Activated CD8-positive, alpha-beta memory T cell treated with anti-CD3 and anti-CD28 coated beads for 36 hours (primary cell): ENCODE measurements at regions not wholly inside any gene's neighbourhood (a gene's known extent, or its start where the extent isn't known, plus 50 kb on each side); places are given as distances from the start of the nearest gene placed in this dataset.
"Not testable (repeated sequence)": the region's sequence is repeated elsewhere in the genome, so short reads cannot be mapped to it uniquely, and the experiment has no call there.

Experiments used
- CTCF ChIA-PET: fragments of 350-600 bp; sonication (Branson Sonifier 250); formaldehyde crosslinking; loops from one replicate; lab custom pipeline; 2021; ENCODE audit warnings: antibody characterized with exemption; lab: Charles Lee
- POLR2A ChIA-PET: fragments of 350-600 bp; sonication (Branson Sonifier 250); formaldehyde crosslinking; loops from one replicate; lab custom pipeline; 2021; ENCODE audit warnings: antibody characterized with exemption; lab: Charles Lee

- POLR2A ChIA-PET: no interaction called here
- CTCF ChIA-PET: no interaction called here
Measured at GRCh38 chr14:88064841-88065240, 59.9 kb downstream of the GPR65 start.

DNA sequence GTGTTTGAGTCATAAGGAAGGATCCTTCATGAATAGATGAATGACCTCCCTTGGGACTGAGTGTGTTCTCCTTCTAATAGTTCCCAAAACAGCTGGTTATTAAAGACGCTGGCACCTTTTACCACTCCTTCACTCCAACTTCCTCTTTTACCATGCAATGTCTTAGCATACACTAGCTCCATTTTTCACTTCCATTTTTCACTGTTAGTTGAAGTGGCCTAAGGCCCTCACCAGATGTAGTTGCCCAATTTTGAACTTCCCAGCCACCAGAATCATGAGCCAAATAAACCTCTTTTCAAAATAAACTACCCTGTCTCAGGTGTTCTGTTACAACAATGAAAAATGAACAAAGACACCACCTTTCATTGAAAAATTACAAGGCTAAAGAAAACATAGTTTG is 64.7 kb downstream of the GPR65 start:
- ChIA-PET CTCF (no interaction called here), POLR2A (no interaction called here)

GRCh38 chr14:88075269-88075981 is 70.5 kb downstream of the GPR65 start:
- ChIA-PET CTCF (no interaction called here), POLR2A (no interaction called here)

- ChIA-PET POLR2A (no interaction called here), CTCF (no interaction called here)
Measured at GRCh38 chr14:88078525-88078924, 73.6 kb downstream of the GPR65 start.

- CTCF ChIA-PET: no interaction called here
Measured at GRCh38 chr14:88079624-88080023, 74.7 kb downstream of the GPR65 start.

GRCh38 chr14:88085736-88086135 is 80.8 kb downstream of the GPR65 start:
- ChIA-PET CTCF (no interaction called here), POLR2A (no interaction called here)

More at GRCh38 chr14:88079624-88080023, 74.7 kb downstream of the GPR65 start:
- POLR2A ChIA-PET: no interaction called here

DNA sequence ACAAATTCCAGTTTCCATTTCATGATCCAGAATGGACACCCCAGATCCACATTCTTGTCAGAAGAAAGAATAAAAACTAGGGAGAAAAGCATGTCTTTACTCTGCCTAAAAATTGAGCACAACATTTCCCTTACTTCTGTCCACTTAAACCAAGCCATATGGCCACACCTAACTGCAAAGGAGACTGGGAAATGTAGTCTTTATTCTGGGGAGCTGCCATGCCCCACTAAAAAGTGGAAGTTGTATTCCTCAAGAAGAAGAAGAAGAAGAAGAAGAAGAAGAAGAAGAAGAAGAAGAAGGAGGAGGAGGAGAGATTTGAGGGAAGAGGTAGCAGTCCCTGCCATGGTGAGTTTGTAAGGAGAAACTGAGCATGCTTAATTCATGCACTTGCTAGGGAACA is 84.5 kb downstream of the GPR65 start:
- CTCF ChIA-PET: interaction anchor here (0.9 kb wide), 1 partner anchor 84 kb away, joined by 3 read pairs; no protein-coding TSS in a partner anchor

GRCh38 chr14:88092529-88092928 is 87.6 kb downstream of the GPR65 start:
- ChIA-PET POLR2A (no interaction called here), CTCF (no interaction called here)

More for the DNA sequence above, 84.5 kb downstream of the GPR65 start:
- POLR2A ChIA-PET: no interaction called here

- CTCF ChIA-PET: no interaction called here
- POLR2A ChIA-PET: no interaction called here
Measured at GRCh38 chr14:88095791-88096190, 90.9 kb downstream of the GPR65 start.

DNA sequence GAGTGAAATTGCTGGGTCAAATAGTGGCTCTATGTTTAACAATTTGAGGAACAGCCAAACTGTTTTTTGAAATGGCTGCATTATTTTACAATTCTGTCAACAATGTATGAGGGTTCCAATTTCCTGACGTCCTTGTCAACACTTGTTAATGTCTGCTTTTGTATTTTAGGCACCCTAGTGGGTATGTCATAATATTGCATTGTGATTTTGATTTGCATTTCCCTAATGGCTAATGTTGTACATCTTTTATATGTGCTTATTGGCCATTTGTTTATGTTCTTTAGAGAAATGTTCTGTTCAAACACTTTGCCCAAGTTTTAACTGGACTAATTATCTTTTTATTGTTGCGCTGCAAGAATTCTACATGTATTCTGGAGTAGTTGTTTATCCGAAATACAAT is 93.2 kb downstream of the GPR65 start:
- ChIA-PET CTCF (interaction anchor here (0.7 kb wide), 1 partner anchor 624 kb away, joined by 3 read pairs; no protein-coding TSS in a partner anchor), POLR2A (no interaction called here)

DNA sequence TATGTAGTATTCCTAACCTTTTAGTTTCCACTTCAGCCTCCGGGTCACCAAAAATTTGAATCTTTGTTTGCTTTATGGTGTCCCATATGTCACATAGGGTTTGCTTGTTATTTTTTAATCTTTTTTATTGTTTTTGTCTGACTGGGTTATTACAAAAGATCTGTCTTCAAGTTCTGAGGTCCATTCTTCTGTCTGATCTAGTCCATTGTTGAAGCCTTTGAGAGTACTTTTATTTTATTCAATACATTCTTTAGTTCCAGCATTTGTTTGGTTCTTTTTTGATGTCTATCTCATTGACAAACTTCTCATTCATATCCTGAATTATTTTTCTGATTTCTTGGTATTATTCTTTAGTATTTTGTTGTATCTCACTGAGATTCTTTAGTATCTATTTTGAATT is 99.8 kb downstream of the GPR65 start:
- ChIA-PET CTCF (no interaction called here), POLR2A (no interaction called here)

GRCh38 chr14:88106377-88106776 is 101.4 kb downstream of the GPR65 start:
- POLR2A ChIA-PET: no interaction called here
- CTCF ChIA-PET: no interaction called here

- CTCF ChIA-PET, POLR2A ChIA-PET: not testable (repeated sequence)
Measured at GRCh38 chr14:88127669-88128068, 122.7 kb downstream of the GPR65 start.

- CTCF ChIA-PET: no interaction called here
- POLR2A ChIA-PET: no interaction called here
Measured at GRCh38 chr14:88128816-88129215, 123.9 kb downstream of the GPR65 start.

DNA sequence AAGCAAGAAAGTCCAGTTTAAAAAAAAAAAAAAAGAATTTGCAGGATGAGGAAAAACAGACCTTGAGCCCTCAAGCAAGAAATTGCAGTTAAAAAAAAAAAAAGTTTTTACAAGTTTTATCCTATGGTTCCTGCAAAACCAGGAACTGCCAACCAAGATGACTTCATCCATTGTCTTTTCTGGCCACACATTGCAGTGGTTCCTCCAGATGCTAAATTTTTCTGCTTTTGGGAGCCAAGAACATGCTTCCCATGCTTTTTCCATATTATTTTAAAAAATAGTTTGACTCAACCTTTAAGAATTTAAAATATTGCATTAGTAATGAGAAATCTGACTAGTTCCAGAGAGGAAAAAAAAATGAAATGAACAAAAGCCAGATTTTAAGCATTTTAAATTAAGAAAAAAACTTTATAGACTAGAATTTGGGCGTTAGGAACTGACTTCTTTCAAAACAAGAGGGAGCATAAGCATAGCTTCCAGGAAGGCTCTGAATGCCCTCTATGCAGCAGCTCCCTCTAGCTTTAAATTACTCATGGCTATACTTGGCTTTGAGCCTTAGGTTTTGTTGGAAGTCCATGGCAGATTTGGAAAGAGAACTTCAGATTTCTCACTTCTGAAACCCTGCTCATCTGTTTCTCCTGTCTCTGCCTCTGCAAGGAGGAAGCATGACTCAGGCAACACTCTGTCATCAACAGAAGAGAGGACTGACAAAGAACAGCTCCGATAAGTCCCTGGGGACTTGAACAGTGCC is 124.5 kb downstream of the GPR65 start:
- CTCF ChIA-PET: no interaction called here
- POLR2A ChIA-PET: no interaction called here

GRCh38 chr14:88130057-88130432 is 125.1 kb downstream of the GPR65 start:
- ChIA-PET POLR2A (no interaction called here), CTCF (no interaction called here)
